GM21825 (cell line): ENCODE measurements at regions not wholly inside any gene's neighbourhood (a gene's known extent, or its start where the extent isn't known, plus 50 kb on each side); places are given as distances from the start of the nearest gene placed in this dataset.

Experiments used
- ATAC-seq: cut with Tn5 transposase; IDR thresholded peaks from one replicate; pipeline ENCODE4 v1.9.1; 2021; ENCODE audit warnings: mild to moderate bottlenecking, moderate library complexity; ENCODE audit not compliant: unreplicated experiment

GRCh38 chr3:14286887-14287500 is 108.4 kb downstream of the LSM3 start:
- ATAC-seq = no peak

- ATAC-seq = no peak
Observed at GRCh38 chr3:14288177-14288788, 109.7 kb downstream of the LSM3 start.

- no peak for ATAC-seq
Observed at GRCh38 chr3:14288833-14289451, 110.3 kb downstream of the LSM3 start.

- no peak for ATAC-seq
Observed at GRCh38 chr3:14289590-14290461, 111.2 kb downstream of the LSM3 start.

- ATAC-seq = no peak
Observed at GRCh38 chr3:14290631-14291385, 111.6 kb upstream of the SLC6A6 start.

- no peak for ATAC-seq
Observed at GRCh38 chr3:14295037-14295436, 107.4 kb upstream of the SLC6A6 start.

GRCh38 chr3:14295801-14296200 is 106.6 kb upstream of the SLC6A6 start:
- no peak for ATAC-seq

GRCh38 chr3:14297305-14297704 is 105.1 kb upstream of the SLC6A6 start:
- no peak for ATAC-seq

GRCh38 chr3:14297784-14298236 is 104.6 kb upstream of the SLC6A6 start:
- no peak for ATAC-seq

GRCh38 chr3:14298442-14298841 is 104.0 kb upstream of the SLC6A6 start:
- no peak for ATAC-seq

- no peak for ATAC-seq
Observed at GRCh38 chr3:14298991-14299555, 103.3 kb upstream of the SLC6A6 start.

GRCh38 chr3:14299767-14300166 is 102.6 kb upstream of the SLC6A6 start:
- ATAC-seq = no peak

- no peak for ATAC-seq
Observed at GRCh38 chr3:14300721-14301399, 101.5 kb upstream of the SLC6A6 start.

GRCh38 chr3:14301558-14301957 is 100.8 kb upstream of the SLC6A6 start:
- ATAC-seq = no peak

- ATAC-seq = no peak
Observed at GRCh38 chr3:14303336-14304100, 98.9 kb upstream of the SLC6A6 start.

GRCh38 chr3:14304101-14305045 is 98.0 kb upstream of the SLC6A6 start:
- ATAC-seq = no peak

- no peak for ATAC-seq
Observed at GRCh38 chr3:14305324-14305723, 97.1 kb upstream of the SLC6A6 start.

- no peak for ATAC-seq
Observed at GRCh38 chr3:14306142-14306541, 96.3 kb upstream of the SLC6A6 start.
